ENCODE measurements at regions not wholly inside any gene's neighbourhood (a gene's known extent, or its start where the extent isn't known, plus 50 kb on each side); places are given as distances from the start of the nearest gene placed in this dataset.
A peak's percentile ranks its signal among the peaks of the same experiment; 100 is the strongest.

DNA sequence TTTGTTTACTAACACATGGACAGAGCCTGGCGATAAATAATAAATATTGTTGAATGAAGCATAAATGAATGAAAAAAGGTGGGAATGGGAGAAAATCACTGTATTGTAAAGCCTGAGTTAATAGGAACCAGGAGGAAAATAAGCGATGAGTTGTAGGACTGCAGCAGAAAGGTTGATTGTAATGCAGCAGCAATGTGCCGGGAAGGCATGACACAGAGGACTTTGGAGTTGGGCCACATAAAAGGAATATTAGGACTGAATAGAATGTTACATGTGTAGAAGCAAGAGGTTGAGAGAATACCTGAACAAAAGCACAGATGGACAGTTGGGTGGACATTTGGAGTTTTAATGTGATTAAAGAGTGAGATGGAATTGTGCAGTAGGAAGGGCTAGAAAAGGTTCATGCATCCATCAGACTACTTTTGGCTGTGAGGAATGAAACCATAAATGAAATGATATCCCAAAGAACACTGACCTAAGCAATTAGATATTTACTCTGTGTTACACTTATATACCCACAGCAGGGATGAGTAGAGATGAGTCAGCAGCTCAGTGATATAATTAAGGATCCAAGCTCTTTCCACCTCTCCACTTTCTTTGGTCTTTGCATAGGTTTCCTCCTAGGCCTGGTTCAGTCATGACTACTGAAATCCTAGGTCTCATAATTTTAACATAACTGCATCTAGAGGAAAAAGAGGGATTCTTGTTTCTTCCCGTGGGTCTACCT is 55.4 kb downstream of the CCER1 start:
- no peak for DNase-seq (ENCODE audit: low spot score)

DNA sequence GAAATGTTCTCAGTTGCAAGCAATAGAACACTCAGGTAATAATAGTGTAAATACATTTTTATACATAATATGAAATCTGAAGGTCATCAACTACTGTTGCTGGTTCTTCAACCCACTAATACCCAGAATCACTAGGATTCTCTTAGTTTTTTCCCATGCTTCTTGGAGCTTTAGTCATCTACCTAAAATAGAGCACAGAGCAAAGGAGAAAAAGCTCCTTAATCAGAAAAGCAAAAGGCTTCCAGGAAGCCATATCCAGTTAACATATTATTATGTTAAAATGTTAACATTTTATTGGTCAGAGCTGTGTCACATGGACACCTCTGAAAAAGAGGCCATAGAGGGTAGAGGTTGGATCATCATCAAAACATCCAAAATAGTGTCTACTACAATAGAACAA is 57.0 kb downstream of the CCER1 start:
- no peak for DNase-seq (ENCODE audit: low spot score)

DNA sequence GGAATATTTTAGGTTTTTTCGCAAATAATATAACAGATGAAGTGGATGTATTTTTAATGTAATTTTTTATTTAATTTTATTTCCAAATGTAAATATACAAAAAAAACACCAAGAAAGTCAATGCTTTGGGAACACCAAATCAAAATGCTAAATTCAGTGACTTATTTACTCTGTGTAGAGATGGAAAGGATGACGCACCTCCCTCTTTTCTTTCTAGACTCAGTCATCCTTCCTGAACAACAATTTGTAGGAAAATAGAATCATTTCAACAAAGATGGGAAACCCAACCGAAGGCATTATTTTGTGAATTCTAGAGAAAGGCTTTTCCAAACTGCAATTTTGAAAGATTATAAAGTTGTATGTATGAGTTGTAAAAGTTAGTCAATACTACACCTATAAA is 57.7 kb downstream of the CCER1 start:
- no peak for DNase-seq (ENCODE audit: low spot score)

DNA sequence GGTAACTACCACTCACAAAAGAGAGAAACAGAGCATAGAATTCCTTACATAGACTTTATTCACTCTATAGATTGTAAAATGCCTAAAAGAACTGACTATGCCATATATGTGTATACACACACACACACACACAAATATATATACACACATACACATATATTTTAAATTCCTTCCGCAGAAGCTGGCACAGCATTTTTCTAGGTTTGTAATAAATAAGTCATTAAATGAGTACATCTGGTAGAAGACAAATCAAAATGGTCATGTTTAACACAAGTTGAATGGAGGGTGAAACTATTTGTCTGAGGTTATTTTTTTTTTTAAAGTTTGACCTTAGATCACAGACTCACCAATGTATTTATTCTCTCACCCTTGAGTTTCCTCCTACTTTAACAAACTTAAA is 58.2 kb downstream of the CCER1 start:
- DNase-seq (ENCODE audit: low spot score): no peak

DNA sequence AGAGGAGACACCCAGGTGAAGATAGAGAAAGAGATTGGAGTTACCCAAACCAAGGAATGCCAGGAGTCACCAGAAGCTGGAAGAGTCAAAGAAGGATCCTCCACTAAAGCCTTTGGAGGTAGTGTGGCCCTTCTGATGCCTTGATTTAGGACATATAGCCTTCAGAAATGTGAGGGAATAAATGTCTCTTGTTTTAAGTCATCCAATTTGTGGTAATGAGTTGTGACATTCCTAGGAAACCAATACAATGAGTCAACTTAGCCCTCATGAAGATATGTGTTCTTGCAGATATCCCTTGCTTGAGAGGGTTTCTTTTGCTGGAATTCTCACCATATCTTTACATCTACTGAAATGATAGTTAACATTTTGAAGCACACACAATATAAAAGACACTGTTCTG is 58.8 kb downstream of the CCER1 start:
- no peak for DNase-seq (ENCODE audit: low spot score)

DNA sequence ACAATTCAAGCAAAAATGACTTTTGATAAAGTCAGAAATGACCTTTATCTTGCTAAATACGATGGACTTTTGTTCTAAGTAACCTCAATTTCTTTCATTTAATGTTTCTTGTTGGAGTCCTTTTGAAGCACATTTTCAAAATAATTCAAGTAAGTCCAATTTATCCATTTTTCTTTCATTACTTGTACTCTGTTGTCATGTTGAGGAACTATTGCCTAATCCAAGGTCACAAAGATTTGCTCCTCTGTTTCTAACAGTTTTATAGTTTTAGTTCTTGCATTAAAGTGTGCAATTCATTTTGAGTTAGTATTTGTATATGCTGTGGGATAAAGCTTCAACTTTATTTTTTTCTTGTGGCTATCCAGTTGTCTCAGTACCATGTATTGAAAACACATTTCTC is 66.7 kb downstream of the CCER1 start:
- DNase-seq (ENCODE audit: low spot score): no peak

DNA sequence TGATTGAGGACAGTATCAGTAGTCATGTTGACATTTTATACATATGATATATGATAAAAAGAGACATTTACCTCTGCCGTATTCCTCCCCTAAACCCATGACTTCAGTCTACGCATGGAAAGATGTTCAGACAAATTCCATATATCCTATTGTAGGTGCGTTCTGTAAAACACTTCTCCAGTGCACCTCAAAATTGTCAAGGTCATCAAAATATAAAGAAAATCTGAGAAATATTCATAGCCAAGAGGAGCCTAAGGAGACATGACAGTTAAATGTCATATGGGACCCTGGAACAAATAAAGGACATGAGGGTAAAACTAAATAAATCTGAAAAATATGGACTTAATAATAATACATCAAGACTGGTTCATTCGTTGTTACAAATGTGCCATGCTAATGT is 71.5 kb downstream of the CCER1 start:
- DNase-seq (ENCODE audit: low spot score): no peak

DNA sequence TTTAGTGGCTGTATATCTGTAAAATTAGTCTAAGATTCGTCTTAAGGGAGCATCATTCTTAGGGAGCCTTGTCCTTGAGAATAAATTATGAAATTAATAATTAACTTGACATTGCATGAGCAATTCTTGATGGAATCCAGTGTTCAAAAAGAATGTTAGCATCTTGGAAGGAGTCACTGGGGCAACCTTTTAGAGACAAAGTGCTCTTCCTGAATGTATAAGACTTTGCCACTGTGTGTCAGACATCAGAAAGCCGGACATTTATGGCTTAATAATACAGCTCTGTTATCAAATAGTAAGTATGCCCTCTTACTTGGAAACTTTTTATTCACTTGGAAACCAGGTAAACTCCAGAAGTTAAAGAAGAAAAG is 83.3 kb downstream of the CCER1 start:
- DNase-seq (ENCODE audit: low spot score): no peak

DNA sequence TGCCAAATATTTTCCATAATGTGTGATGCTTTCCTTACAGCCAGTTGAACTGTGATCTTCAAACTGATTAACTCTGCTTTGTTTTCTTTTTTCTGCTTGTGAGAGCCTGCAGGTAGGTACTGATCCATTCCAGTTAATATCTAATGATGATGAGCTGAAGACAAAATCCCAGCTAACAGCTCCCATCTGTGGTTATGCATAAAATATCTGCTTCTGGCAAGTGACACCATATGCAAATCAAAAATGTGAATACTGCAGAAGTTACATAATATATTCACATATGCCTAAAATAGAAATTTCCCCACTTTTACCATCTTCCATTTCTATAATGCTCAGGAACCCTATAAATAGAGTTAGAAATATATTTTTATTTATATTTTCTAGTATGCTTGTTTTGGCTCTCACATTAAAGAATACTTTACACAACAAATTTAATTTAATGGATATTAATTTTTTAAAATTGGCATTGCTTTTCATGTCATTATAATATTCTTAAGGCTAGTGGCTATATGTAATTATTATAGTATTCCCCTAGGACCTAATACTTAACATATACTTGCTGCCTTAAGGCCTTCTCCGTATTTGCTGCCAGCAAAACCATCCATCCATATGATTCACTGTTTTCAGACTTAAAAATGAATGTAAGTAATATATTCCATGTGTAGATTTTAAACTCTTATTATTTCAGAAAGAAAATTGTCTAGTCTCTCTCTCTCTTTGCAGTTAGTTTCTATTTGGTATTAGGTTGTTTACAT is 83.8 kb downstream of the CCER1 start:
- no peak for DNase-seq (ENCODE audit: low spot score)

DNA sequence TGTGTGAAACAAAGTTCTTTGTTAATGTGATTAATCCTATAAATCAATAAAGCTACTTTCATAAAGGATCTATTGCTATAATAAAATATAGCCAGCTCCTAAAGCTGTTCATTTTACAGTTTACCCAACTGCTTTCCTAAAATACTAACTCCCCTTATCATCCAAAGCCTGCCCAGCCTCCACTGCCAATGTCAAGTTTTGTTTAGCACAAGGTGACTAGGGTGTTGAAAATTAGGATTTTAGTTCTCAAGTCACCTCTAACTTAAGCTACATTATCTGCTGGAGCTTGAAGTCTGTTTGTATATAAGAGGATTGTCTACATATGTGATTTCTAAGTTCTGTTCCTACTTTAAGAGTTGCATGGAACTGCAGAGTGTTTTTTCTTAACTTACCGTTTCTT is 86.3 kb downstream of the CCER1 start:
- DNase-seq (ENCODE audit: low spot score): no peak

DNA sequence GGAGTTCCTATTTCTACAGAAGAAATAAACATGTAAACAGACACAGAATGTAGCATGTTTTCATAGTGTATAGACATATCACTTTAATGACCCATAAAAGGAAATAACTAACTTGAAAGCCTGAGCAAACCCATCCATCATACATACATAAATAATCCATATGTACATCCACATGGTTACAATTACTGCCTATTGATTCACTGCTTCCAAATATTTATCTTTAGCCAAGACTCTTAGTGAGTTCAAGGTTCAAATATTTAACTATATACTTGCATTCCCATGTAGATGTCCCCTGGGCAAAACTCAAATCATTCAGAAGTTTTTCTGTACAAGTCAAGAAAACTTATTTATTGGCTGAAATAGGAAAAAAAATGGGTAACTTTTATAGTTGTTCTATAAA is 95.4 kb downstream of the CCER1 start:
- peak; percentile 23 for DNase-seq (ENCODE audit: low spot score)

DNA sequence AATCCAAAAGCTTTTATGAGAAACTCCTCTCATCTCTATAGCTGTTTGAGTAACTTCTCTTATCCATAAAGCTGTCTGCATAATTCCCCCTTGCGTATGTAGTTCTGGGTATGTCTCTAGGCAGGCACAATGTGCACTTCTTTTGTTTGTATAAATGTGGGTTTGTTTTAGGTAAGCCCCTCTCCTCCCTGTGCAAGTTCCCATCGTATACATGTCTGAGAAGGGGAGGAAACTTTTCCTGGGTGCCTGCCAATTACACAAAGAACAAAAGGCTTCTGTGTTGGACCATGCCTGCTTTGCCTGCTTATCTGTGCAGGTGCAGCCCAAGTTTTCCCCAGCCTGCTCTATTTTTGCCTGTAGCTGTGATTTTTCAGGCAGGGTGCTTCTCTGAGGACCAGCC is 96.7 kb downstream of the CCER1 start:
- peak; percentile 84 for DNase-seq (ENCODE audit: low spot score)

DNA sequence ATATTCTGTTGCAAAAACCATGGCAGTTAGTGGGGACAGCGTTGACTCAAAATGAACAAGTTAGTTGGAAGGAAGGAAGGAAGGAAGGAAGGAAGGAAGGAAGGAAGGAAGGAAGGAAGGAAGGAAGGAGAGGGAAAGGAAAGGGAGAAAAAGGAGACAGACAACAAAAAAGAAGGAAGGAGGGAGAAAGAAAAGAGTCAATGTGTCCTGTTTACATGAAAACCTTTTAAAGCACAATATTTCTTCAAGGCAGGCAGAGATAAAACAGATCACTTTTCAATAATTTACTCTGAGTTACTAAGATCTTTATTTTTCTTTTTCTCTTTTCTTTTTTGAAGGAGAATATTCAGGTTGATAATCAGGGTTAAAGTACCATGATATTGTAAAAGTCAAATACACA is 99.4 kb downstream of the CCER1 start:
- DNase-seq (ENCODE audit: low spot score): no peak

DNA sequence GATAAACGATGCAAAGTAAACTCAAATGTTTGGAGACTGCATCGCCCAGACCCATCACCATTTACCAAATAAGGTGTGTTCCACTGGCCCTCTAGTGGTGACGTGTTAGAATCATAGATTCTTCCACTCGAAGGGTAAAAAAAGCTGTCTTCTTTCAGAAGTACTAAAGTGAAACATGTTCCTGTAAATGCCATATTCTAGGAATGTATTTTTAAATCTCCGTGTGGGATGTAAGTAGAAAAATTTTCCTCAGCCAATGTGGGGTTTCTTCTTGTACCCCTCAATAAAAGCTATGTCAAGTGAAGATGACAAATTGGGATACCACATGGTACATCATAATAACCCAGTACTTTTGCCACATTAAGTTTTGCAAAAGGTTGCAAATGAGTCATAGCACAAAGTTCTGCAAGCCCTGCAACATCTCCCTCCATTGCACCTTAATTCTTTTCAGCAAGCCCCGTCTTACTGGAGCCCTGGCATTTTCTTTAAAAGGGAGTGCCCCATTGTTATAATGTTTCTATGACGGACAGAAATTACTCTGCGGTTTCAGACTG is 100.8 kb downstream of the CCER1 start:
- peak; percentile 75 for DNase-seq (ENCODE audit: low spot score)

DNA sequence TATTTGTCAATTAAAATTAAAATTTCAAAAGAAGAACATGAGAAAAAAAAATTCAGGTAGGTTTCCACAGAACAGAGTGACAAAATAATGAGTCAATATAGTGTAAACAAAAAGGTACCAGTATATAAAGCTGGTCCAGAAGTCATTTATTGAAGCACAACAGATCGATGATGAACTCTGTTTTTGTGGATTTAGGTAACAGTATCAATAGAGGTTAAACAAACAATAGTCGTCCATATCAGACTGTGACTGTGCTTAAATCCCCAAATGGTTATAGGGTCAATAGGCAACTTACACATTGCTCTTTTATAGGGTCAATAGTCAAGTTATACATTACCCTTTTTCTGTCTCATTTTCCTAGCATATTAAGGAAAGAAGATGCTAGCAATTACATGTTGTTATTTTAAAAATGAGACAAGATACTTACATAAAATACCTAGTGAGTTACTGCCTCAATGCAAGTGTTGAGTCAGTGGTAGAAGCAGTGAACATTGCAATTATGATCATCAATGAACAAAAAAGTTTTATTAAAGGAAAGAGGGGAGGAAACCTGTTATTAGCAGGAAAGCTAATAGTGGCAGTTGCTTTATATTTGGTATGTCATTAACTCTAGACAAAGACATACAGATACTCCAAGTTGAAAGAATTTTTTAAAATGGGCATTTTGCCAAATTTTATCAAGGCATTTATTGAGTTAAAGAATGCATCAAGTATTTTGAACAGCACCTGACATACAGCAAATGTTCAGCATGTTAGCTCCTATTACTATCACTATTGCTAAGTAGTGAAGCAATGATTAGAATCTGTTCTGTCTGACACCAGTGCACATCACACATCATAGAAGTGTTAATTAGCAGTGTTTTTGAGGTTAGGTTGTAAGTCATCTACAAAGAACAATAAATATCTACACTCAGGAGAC is 102.9 kb downstream of the CCER1 start:
- peak; percentile 34 for DNase-seq (ENCODE audit: low spot score)

DNA sequence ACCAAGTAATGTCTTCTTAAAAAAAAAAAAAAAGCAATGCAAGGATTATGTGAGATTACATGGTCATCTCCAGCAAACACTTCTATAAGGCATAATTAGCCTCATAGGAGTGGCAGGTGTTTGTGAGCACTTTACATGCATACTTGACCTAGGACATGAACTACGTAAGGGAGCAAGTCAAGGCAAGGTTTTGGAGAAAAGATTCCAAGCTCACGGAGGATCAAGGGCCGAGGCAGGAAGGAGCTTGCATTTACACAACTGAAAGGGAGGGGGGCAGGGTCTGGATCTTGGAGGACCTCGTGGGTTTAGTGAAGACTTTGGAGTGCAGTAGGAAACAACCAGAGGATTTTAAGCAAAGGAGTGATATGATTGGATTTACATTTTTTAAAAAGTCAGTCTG is 112.5 kb downstream of the CCER1 start:
- DNase-seq (ENCODE audit: low spot score): no peak

DNA sequence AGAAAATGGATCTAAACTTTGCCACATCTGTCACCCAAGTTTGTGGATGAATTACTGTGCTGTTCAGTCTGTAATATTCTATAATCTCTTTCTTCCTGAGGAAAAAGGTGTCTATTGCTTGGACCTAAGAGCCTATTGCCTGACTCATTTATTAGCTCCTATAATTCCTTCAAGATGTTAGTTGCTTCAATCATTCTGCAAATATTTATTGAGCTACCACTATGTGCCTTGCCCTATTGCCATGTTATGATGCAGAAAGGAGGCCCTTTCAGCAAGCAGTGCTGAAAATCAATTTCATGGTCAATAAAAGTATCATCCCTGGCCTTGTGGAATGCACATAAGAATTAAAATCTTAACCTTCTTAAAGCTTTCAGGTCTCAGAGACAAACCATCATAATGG is 113.6 kb downstream of the CCER1 start:
- DNase-seq (ENCODE audit: low spot score): no peak

DNA sequence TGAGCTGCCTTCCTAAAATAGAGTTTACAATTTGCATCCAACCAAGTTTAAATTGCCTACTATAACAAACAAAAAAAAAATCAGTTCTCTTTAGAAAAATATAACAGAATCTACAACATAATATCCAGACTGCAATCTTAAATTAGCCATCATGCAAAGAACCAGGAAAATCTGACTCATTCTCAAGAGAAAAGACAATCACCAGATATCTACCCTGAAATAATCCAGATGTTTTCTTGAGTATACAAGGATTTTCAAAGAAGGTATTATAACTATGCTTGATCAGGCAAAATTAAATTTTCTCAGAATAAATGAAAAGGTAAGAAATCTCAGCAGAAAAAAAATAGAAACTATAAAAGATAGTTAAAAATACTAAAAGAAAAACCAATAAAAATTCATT is 115.6 kb downstream of the CCER1 start:
- no peak for DNase-seq (ENCODE audit: low spot score)

DNA sequence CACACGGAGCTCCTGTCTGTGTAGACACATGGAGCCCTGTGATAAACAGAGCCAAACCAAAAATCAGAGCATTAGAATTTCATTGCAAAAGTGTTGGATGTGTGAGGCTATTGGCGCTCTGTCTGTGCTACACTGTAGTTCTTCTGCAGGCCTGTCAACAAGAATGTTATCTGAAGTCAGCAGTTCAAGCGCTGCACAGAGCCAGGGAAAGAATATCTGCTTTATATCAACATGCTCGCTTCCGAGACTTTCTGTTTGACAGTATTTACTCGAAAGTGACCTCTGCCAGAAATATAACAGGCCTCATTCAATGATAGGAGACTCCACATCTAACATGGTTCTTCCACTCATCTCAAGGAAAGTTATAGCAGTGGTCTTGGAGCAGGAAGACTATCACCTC is 118.3 kb downstream of the CCER1 start:
- DNase-seq (ENCODE audit: low spot score): no peak

DNA sequence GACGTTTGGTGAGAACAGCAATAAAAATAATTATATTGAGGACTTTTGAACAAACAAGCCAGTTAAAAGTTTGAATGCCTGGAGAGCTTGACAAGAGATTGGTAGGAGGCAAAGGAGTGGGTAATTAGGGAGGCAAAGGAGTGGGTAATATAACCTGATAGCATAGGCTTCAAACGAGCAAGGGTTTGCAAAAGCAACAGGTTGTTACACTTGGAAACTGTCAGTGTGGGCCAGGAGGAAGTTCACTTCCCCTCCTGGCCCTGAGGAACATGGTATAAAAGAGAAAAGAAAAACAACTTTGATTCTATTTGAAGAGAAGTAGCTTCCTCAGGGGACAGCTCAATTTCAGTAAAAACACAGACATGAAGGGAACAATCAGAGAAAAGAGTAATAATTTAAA is 121.7 kb downstream of the CCER1 start:
- DNase-seq (ENCODE audit: low spot score): no peak

DNA sequence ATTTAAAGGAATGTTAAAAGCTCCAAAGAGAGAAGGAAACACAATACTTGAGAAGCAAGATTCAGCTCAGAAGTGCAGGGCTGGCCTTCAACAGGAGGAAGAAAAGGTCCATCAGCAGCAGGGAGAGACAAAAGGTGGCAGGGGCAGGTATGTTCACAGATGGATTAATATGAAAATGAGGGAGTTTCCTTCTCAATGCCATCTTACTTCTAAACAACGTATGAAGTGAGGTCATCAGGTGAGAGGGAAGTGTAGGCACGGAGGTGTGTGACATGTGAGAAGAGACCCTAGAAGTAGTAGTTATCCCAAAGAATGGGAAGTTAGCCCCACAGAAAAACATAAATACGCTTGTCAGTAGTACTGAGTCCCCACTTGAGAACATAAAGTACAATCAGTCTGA is 122.5 kb downstream of the CCER1 start:
- no peak for DNase-seq (ENCODE audit: low spot score)

DNA sequence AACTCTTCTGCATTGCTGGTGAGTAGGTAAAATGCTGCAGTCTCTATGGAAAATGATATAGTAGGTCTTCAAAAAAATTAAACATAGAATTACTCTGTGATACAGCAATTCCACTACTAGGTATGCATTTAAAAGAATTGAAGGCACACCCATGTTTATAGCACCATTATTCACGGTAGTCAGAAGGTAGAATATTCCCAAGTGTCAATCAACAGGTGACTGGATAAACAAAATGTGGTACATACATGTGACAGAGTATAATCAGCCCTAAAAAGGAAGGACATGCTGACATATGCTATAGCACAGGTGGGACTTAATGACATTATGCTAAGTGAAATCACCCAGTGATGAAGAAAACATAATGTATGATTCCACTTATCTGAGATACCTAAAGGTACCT is 123.3 kb downstream of the CCER1 start:
- no peak for DNase-seq (ENCODE audit: low spot score)
